ENCODE measurements at regions not wholly inside any gene's neighbourhood (a gene's known extent, or its start where the extent isn't known, plus 50 kb on each side); places are given as distances from the start of the nearest gene placed in this dataset.

DNA sequence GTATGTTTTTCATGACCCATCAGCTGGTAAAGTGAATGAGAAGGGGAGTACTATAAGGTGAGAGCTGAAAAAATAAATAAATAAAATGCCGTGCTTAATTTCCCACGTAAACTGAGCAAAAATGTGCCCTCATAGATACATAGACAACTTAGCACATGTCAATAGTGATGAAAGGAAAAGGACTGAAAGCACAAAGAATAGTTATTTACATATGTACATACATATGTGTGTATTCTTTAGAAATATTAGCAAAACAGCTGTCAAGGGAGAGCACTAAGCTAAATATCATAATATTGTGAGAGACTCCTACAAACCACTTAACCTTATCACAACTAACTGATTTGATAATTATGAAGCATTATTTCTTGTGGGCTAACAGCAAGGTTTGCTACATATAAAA lies 213.6 kb upstream of the FTMT start:
- POLR2A ChIA-PET (ENCODE audit: unreplicated experiment) = no interaction called here

More for the DNA sequence above, 213.6 kb upstream of the FTMT start:
- Histone ChIP-seq H2BK20ac (ENCODE audit: low read depth, low read length) (no peak overlapping the region), H3K23ac (ENCODE audit: low read depth, low read length) (no peak overlapping the region), H3K4ac (ENCODE audit: low read depth, low read length) (no peak overlapping the region), H3K36me3 (ENCODE audit: control insufficient read depth, insufficient read depth, low read length) (no peaks in the 10 kb centered on the region), H3K56ac (ENCODE audit: extremely low read depth, insufficient read depth, low read length) (no peak overlapping the region), H3K9ac (ENCODE audit: low read depth, low read length) (no peak overlapping the region), H3K4me3 (ENCODE audit: insufficient read depth, low read depth, low read length) (no peak overlapping the region), H2AFZ (replicated peaks; ENCODE audit: low read length, poor library complexity) (no peak overlapping the region), H3K14ac (replicated peaks; ENCODE audit: low read depth, low read length) (no peak overlapping the region), H2AK9ac (replicated peaks; ENCODE audit: low read depth, low read length, poor library complexity) (no peak overlapping the region), H3K79me1 (ENCODE audit: low read depth in 1 of 2, low read length in 2 of 2) (no peaks in the 10 kb centered on the region), H4K20me1 (ENCODE audit: insufficient read depth, low read length) (no peaks in the 10 kb centered on the region), H2AK5ac (ENCODE audit: low read depth, low read length) (no peak overlapping the region), H4K91ac (ENCODE audit: insufficient read depth, low read depth, low read length) (no peak overlapping the region), H4K5ac (ENCODE audit: low read depth, low read length) (no peak overlapping the region), H3K27ac (ENCODE audit: insufficient read depth, low read length) (no peak overlapping the region), H3K9me3 (ENCODE audit: control insufficient read depth, insufficient read depth, low read length) (no peaks in the 10 kb centered on the region), H2BK120ac (ENCODE audit: low read depth, low read length) (no peak overlapping the region), H3K4me2 (ENCODE audit: low read depth, low read length) (no peak overlapping the region), H2BK15ac (ENCODE audit: low read depth, low read length) (no peak overlapping the region), H3K9me1 (ENCODE audit: insufficient read depth, low read length) (no peaks in the 10 kb centered on the region), H3K4me1 (ENCODE audit: control insufficient read depth, insufficient read depth, low read length) (no peaks in the 10 kb centered on the region), H3K27me3 (ENCODE audit: control insufficient read depth, insufficient read depth, low read length) (no peaks in the 10 kb centered on the region), H3K18ac (ENCODE audit: low read depth, low read length) (no peak overlapping the region), H4K8ac (ENCODE audit: low read depth in 2 of 2, low read length in 2 of 2) (no peak overlapping the region), H2BK5ac (ENCODE audit: low read depth, low read length, poor library complexity, severe bottlenecking) (no peak overlapping the region)
- CTCF ChIA-PET = no interaction called here
- ATAC-seq (ENCODE audit: low read depth) (no peak), DNase-seq (no peak)
- intact Hi-C loops (cut with micrococcal nuclease) = no loop called here
- BruUV-seq (replicated peaks) = no TSS peak
- TF ChIP-seq MAFK (IDR thresholded peaks at IDR 0.05; ENCODE audit: low read depth, low read length) = no peak
- TF ChIP-seq RFX5 (IDR thresholded peaks at IDR 0.05; ENCODE audit: low read depth, low read length) = no peak
- TF ChIP-seq, protein P1, sequence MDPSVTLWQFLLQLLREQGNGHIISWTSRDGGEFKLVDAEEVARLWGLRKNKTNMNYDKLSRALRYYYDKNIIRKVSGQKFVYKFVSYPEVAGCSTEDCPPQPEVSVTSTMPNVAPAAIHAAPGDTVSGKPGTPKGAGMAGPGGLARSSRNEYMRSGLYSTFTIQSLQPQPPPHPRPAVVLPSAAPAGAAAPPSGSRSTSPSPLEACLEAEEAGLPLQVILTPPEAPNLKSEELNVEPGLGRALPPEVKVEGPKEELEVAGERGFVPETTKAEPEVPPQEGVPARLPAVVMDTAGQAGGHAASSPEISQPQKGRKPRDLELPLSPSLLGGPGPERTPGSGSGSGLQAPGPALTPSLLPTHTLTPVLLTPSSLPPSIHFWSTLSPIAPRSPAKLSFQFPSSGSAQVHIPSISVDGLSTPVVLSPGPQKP (IDR thresholded peaks at IDR 0.05; ENCODE audit: borderline replicate concordance, low read depth, low read length) = no peak
- no peak for TF ChIP-seq SMC3 (IDR thresholded peaks at IDR 0.05; ENCODE audit: low read depth, low read length)
- no peak for TF ChIP-seq MAZ (IDR thresholded peaks at IDR 0.05; ENCODE audit: borderline replicate concordance, low read depth, low read length)
- in situ Hi-C loops (cut with MboI; ENCODE audit: low sequenced_read_pairs) = no loop called here
- no CpG with 5 or more reads among the region's 2 CpGs for WGBS, 2 experiments (ENCODE audit: extremely low coverage in 2 of 2, insufficient read length in 1 of 2)
- dilution Hi-C loops (cut with HindIII; ENCODE audit: low sequenced_read_pairs, unreplicated experiment) = no loop called here

Measured in IMR-90 (cell line).